RCC 7860 (cell line): ENCODE measurements at regions not wholly inside any gene's neighbourhood (a gene's known extent, or its start where the extent isn't known, plus 50 kb on each side); places are given as distances from the start of the nearest gene placed in this dataset.
"Not testable (repeated sequence)": the region's sequence is repeated elsewhere in the genome, so short reads cannot be mapped to it uniquely, and the experiment has no call there.

Source experiments
- DNase-seq: peaks from one replicate; pipeline ENCODE4 v3.0.0-alpha.2; 2015; ENCODE audit warnings: low spot score
- FAIRE-seq: peaks from 2 replicates; lab custom pipeline; 2012; peaks lifted over from hg19 to GRCh38; lab: Jason Lieb, UNC

DNA sequence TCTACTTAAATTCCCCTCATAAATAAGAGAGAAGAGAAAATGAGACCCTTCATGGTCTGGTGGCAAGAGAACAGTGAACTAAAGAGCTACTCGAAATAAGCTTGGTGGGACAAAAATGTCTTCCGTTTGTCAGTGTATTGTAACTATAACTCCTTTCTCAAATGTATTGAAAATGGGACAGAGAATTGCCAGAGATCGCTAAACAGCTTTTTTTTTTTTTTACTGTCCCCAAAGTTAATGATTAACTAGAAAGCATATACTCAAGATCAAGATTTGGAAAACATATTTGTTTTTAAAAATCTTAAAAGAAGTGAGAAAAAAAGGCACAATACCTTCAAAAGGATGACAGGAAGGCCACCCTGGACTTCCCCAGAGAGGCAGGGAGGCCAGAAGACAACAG is 206.4 kb upstream of the CTNND2 start:
- FAIRE-seq = no peak
- DNase-seq = no peak

GRCh38 chr5:12109075-12109688 is 204.9 kb upstream of the CTNND2 start:
- FAIRE-seq = no peak
- no peak for DNase-seq

DNA sequence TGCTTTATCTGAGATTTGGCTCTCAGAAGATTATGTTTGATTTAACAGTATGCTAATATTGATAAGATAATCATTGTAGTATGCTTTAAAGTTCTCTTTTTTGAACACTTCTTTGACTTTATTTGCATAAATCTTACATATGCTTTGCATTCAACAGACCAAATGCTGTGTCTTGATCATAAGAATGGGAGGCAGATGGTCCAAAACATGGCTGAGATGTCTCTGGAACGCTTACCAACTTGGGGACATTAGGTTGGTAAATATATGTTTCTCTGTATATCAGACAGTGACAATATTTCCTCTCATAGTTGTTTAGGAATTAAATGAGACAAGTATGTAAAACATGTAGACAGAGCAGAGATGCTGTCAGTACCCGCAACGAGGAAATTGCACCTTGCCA is 197.9 kb upstream of the CTNND2 start:
- FAIRE-seq (no peak), DNase-seq (no peak)

- no peak for FAIRE-seq
- DNase-seq = no peak
Measured at GRCh38 chr5:12100542-12100941, 196.3 kb upstream of the CTNND2 start.

DNA sequence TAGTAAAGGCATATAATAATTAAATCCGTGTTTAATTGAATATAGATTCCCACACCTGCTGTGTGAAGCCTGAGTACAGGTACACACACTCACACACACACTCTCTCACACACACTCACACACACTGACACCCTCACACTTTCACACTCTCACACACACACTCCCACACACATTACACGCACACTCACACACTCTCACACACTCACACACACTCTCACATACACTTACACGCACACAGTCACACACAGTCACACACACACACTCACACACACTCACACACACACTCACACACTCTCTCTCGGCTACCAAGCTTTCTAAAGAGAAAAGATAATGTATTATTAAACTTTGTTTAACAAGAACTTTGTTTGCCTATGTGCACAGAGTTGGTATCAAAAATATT is 195.1 kb upstream of the CTNND2 start:
- no peak for FAIRE-seq
- no peak for DNase-seq

DNA sequence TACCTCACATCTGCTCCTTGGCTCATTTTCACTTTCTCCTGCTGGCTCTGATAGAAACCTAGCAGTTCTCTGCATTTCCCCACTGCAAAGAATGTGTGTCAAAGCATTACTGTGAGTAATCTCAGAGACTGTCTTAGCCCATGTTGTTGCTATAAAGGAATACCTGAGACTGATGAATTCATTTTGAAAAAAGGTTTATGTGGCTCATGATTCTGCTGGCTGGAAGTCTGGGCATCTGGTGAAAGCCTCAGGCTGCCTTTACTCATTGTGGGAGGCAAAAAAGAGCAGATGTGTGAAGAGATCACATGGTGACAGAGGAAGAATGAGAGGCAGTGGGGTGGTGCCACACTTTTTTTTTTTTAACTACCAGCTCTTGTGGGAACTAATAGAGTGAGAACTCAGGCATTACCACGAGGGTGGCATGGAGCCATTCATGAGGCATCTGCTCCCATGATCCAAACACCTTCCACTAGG is 191.6 kb upstream of the CTNND2 start:
- DNase-seq = no peak
- FAIRE-seq = no peak

DNA sequence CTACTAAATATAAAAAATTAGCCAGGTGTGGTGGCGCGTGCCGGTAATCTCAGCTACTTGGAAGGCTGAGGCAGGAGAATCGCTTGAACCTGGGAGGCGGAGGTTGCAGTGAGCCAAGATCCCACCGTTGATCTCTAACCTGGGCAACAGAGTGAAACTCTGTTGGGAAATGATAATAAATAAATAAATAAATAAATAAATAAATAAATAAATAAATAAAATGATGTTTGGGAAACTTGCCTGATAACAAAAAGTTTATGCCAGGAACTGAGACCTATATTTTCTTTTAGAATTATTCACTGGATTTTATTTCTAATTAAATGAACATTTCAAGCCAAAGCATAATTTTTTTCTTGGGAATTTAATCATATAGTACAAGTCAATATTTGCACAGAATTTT is 189.3 kb upstream of the CTNND2 start:
- FAIRE-seq = no peak

DNA sequence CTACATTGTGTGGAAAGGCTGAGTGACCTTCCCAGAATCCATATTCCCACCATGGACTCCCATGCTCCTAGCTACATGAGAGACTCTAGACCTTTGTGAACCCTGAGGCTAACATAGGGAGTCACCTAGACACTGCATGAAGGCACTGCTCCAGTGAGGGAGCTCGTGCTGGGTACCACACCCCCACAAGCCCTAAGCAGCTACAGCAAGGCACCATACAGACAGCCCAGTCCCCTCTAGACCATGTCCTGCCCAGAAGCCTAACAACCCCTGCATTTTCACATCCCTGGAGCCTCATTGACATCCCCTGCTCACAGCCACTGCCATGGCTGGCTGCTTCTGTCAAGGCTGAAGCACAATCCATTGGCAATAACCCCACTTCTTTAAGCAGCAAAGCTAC is 176.5 kb upstream of the CTNND2 start:
- DNase-seq = no peak
- no peak for FAIRE-seq

More for the DNA sequence above, 189.3 kb upstream of the CTNND2 start:
- no peak for DNase-seq

GRCh38 chr5:12078286-12078685 is 174.0 kb upstream of the CTNND2 start:
- not testable (repeated sequence) for FAIRE-seq, DNase-seq

DNA sequence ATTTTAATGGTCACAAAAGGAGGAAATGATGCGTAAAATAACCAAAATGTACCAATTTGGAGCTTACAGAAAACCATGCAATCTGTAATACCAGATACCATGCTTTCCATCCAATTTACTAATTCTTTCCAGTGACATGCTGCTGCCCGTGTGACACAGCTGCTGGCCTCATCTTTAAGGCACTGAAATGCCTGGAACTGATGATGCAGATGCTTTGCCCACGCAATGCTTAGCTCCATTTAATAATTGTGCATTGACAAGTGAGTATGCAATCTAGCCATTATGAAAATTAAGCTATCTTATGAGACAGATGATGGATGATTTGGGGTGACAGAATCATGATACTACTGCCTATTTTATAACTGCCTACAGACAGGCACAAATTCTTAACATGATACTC is 169.2 kb upstream of the CTNND2 start:
- FAIRE-seq = no peak
- no peak for DNase-seq

- FAIRE-seq (no peak), DNase-seq (no peak)
Measured at GRCh38 chr5:12072441-12072840, 168.2 kb upstream of the CTNND2 start.

DNA sequence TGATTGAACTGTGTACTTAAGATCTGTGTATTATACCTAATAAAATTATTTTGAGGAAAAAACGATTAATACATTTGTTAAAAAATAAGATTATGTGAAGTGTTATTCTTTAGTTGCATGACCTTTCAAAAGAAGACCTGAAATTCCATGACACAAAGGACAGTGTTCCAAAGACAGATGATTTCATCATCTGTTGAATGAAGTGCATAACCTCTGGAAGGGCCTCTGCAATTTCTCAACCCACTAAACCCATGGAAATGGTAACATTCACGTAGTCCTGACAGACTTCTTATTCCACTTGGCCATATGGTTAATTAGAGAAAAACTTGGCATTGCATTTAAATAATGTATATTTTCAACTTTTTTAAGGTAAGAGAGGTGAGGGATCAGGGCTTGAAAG is 167.2 kb upstream of the CTNND2 start:
- FAIRE-seq (no peak), DNase-seq (no peak)

- FAIRE-seq (peak; percentile 82), DNase-seq (peak; percentile 35)
Measured at GRCh38 chr5:12023614-12024241, 119.5 kb upstream of the CTNND2 start.

DNA sequence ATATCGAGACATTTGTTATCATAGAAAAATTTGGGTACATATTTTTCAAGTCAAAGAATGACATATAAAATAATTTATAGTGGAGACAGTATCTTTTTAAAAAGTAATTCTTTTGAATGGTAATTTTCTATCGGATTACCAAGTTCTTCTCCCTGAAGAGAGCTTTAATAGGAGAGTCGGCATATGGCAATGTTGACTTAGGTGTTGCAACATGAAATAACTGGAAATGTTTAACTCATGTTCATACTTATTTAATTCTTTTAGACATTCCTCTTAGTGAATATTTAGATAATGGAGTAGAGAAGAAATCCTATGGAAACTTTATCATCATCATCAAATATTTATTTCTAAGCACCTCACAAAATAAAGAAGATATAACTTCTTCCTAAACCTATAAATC is 118.2 kb upstream of the CTNND2 start:
- DNase-seq = no peak
- FAIRE-seq = no peak

GRCh38 chr5:12019306-12019705 is 115.1 kb upstream of the CTNND2 start:
- no peak for DNase-seq
- FAIRE-seq = no peak

DNA sequence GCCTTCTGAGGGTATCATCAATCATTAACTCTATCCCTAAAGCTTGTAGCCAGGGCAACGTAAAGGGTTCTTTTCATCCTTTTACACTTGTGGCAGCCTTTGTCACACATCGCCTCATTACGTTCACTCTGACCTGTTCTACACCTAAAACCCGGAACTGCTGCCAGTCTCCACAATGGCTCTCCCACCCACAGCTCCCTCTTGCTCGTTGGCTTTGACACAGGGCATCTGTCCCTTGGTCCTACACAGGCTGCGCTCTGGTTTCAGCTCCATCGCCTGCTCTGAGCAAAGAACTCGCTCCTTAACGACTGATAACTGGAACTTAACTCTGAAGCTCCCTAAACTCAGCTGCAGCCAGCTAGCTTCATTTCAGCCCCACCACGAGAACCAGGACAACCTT is 112.8 kb upstream of the CTNND2 start:
- FAIRE-seq (no peak), DNase-seq (no peak)

GRCh38 chr5:12016159-12016746 is 112.0 kb upstream of the CTNND2 start:
- no peak for FAIRE-seq

GRCh38 chr5:12013351-12013750 is 109.1 kb upstream of the CTNND2 start:
- DNase-seq (no peak), FAIRE-seq (no peak)

More at GRCh38 chr5:12016159-12016746, 112.0 kb upstream of the CTNND2 start:
- DNase-seq = no peak

DNA sequence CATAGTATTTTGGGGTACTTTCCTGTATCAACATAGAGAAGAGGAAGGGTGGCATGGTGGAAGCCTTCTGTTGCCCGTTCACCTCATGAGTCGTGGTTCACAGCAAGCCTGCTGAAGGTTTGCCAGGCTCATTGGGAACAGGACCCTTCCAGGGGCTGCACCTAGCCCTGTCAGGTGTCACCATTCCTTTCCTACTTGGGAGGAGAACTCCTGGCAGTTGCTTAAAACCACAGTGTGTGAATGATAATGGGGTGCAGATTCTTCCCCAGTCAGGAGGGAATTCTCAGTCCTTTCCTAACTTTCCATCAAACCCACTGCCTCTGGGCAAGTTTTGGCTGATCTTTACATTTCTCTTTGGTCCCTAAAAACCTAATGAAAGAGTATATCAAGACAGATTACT is 99.4 kb upstream of the CTNND2 start:
- DNase-seq = no peak
- no peak for FAIRE-seq

GRCh38 chr5:11998397-11998796 is 94.2 kb upstream of the CTNND2 start:
- DNase-seq = no peak
- FAIRE-seq = no peak

GRCh38 chr5:11997942-11998341 is 93.7 kb upstream of the CTNND2 start:
- no peak for FAIRE-seq
- no peak for DNase-seq

GRCh38 chr5:11992518-11992917 is 88.3 kb upstream of the CTNND2 start:
- no peak for FAIRE-seq
- no peak for DNase-seq
